ENCODE measurements at regions not wholly inside any gene's neighbourhood (a gene's known extent, or its start where the extent isn't known, plus 50 kb on each side); places are given as distances from the start of the nearest gene placed in this dataset.
"Not testable (repeated sequence)": the region's sequence is repeated elsewhere in the genome, so short reads cannot be mapped to it uniquely, and the experiment has no call there.

GRCh38 chr7:149701495-149702240 is 71.7 kb downstream of the ZNF467 start:
- TF ChIP-seq CTCF (IDR thresholded peaks at IDR 0.05) = no peak
- no peak for TF ChIP-seq POLR2A (IDR thresholded peaks at IDR 0.05)
- Histone ChIP-seq H3K36me3 (no peaks in the 10 kb centered on the region), H3K4me1 (no peaks in the 10 kb centered on the region), H3K27me3 (no peaks in the 10 kb centered on the region), H3K27ac (no peak overlapping the region), H3K4me3 (no peak overlapping the region), H3K9me3 (peaks cover 0 to 28% (median 13%) of the 10 kb centered on the region in 12 donors)
- ATAC-seq (peak in 1 of 4 donors; percentile 18), DNase-seq (no peak)
- intact Hi-C loops (cut with DNase I) = loop anchor here in 1 of 10 donors (5.0 kb wide), 1 partner anchor 34 kb away; no protein-coding TSS in a partner anchor
- 93 to 98% (median 95%) methylated on average over 13 to 14 of the region's 14 CpGs for WGBS, 4 donors

GRCh38 chr7:149697767-149698166 is 75.6 kb downstream of the ZNF467 start:
- peaks cover 0 to 23% (median 6%) of the 10 kb centered on the region in 9 donors for H3K27me3 ChIP-seq
- H3K27ac ChIP-seq; DNase-seq; H3K36me3 ChIP-seq; ATAC-seq; intact Hi-C loops (cut with DNase I); H3K4me1 ChIP-seq; H3K4me3 ChIP-seq: not testable (repeated sequence)
- peaks cover 0 to 28% (median 13%) of the 10 kb centered on the region in 12 donors for H3K9me3 ChIP-seq
- WGBS, 4 donors = 70 to 83% (median 81%) methylated on average over 5 of the region's 5 CpGs

- intact Hi-C loops (cut with DNase I) = no loop called here
- TF ChIP-seq CTCF (IDR thresholded peaks at IDR 0.05) (no peak), POLR2A (IDR thresholded peaks at IDR 0.05) (no peak)
- H3K27me3 ChIP-seq = peaks cover 4 to 37% (median 21%) of the 10 kb centered on the region in 9 donors
- no peak for ATAC-seq
- no peaks in the 10 kb centered on the region for H3K36me3 ChIP-seq
- WGBS, 4 donors = 71 to 79% (median 75%) methylated on average over 3 of the region's 3 CpGs
- H3K9me3 ChIP-seq = peaks cover 0 to 27% (median 11%) of the 10 kb centered on the region in 12 donors
- no peak overlapping the region for H3K27ac ChIP-seq
- H3K4me3 ChIP-seq = no peak overlapping the region
- DNase-seq = no peak
- H3K4me1 ChIP-seq = peaks cover 0 to 6% (median 0%) of the 10 kb centered on the region in 12 donors
These were observed 77.1 kb downstream of the ZNF467 start for GRCh38 chr7:149696280-149696679.

GRCh38 chr7:149692557-149692982 is 80.8 kb downstream of the ZNF467 start:
- DNase-seq (no peak), ATAC-seq (peak in 2 of 4 donors; percentile 18 to 42)
- WGBS, 4 donors = 6 to 9% (median 8%) methylated on average over 29 to 43 of the region's 43 CpGs
- Histone ChIP-seq H3K27ac (no peak overlapping the region), H3K4me3 (peak overlapping the region in 10 of 12 donors; percentile 10 to 32 (median 26)), H3K36me3 (no peaks in the 10 kb centered on the region), H3K9me3 (peaks cover 0 to 15% (median 3%) of the 10 kb centered on the region in 12 donors), H3K27me3 (peaks cover 4 to 59% (median 25%) of the 10 kb centered on the region in 9 donors), H3K4me1 (peaks cover 0 to 6% (median 0%) of the 10 kb centered on the region in 12 donors)
- intact Hi-C loops (cut with DNase I) = no loop called here
- TF ChIP-seq CTCF (IDR thresholded peaks at IDR 0.05) (no peak), POLR2A (IDR thresholded peaks at IDR 0.05) (no peak)
